Endodermal cell (in vitro differentiated cells): ENCODE measurements at regions not wholly inside any gene's neighbourhood (a gene's known extent, or its start where the extent isn't known, plus 50 kb on each side); places are given as distances from the start of the nearest gene placed in this dataset.
"Not testable (repeated sequence)": the region's sequence is repeated elsewhere in the genome, so short reads cannot be mapped to it uniquely, and the experiment has no call there.

Source experiments
- DNase-seq: peaks from one replicate; pipeline ENCODE4 v3.0.0-alpha.2; 2017
- H3K27ac ChIP-seq: 2 replicates; pipeline ENCODE4 v1.5.1; 2013; ENCODE audit warnings: mild to moderate bottlenecking, low read depth, low read length, moderate library complexity
- H3K27me3 ChIP-seq: 2 replicates; pipeline ENCODE4 v1.6.1; 2013; ENCODE audit warnings: mild to moderate bottlenecking, low read length, moderate library complexity; ENCODE audit not compliant: insufficient read depth, control insufficient read depth, poor library complexity, severe bottlenecking
- H3K36me3 ChIP-seq: 2 replicates; pipeline ENCODE4 v1.7.0; 2013; ENCODE audit warnings: mild to moderate bottlenecking, low read length, moderate library complexity; ENCODE audit not compliant: control insufficient read depth, insufficient read depth
- H3K4me1 ChIP-seq: one replicate; pipeline ENCODE4 v1.7.0; 2013; ENCODE audit warnings: low read length; ENCODE audit not compliant: control insufficient read depth, insufficient read depth
- H3K4me3 ChIP-seq: 2 replicates; pipeline ENCODE4 v1.5.1; 2013; ENCODE audit warnings: mild to moderate bottlenecking, low read length, moderate library complexity
- H3K9ac ChIP-seq: 2 replicates; pipeline ENCODE4 v1.6.1; 2013; ENCODE audit warnings: mild to moderate bottlenecking, low read length, moderate library complexity; ENCODE audit not compliant: poor library complexity, severe bottlenecking; ENCODE audit errors: extremely low read depth
- H3K9me3 ChIP-seq: 2 replicates; pipeline ENCODE4 v1.6.1; 2013; ENCODE audit warnings: mild to moderate bottlenecking, low read length, moderate library complexity; ENCODE audit not compliant: control insufficient read depth
- H3K27ac Mint-ChIP-seq: 2 replicates; pipeline ENCODE4 v1.8.0; 2020; ENCODE audit warnings: mixed read lengths
- H3K27me3 Mint-ChIP-seq: 2 replicates; pipeline ENCODE4 v1.8.0; 2021; ENCODE audit warnings: mild to moderate bottlenecking, mixed read lengths; ENCODE audit not compliant: insufficient read depth
- H3K36me3 Mint-ChIP-seq: 2 replicates; pipeline ENCODE4 v1.8.0; 2020; ENCODE audit warnings: low read depth, mixed read lengths
- H3K4me1 Mint-ChIP-seq: 2 replicates; pipeline ENCODE4 v1.8.0; 2020; ENCODE audit warnings: mixed read lengths
- H3K4me3 Mint-ChIP-seq: 2 replicates; pipeline ENCODE4 v1.8.0; 2020; ENCODE audit warnings: mild to moderate bottlenecking, moderate library complexity, mixed read lengths
- H3K9me3 Mint-ChIP-seq: 2 replicates; pipeline ENCODE4 v1.8.0; 2020; ENCODE audit warnings: mild to moderate bottlenecking, mixed read lengths
- WGBS, 2 experiments: methylation state at CpG; one replicate each; pipeline versions ENCODE4 v1.1.5 to v1.1.7; 2013; ENCODE audit warnings: missing lambda C conversion rate in 2 of 2, mixed read lengths in 1 of 2; ENCODE audit not compliant: insufficient coverage in 1 of 2, insufficient read length in 1 of 2; 5-methylcytosine and 5-hydroxymethylcytosine counted together
- TF ChIP-seq, protein P1 (sequence below): fragments of 200-600 bp; sonication (generic); conservative IDR thresholded peaks from 2 replicates; pipeline ENCODE4 v1.5.0; 2021; ENCODE audit warnings: antibody characterized with exemption, mild to moderate bottlenecking

- Histone ChIP-seq H3K4me3 (no peak overlapping the region), H3K27ac (peak overlapping the region; percentile 24), H3K9me3 (peaks cover 6% of the 10 kb centered on the region), H3K36me3 (no peaks in the 10 kb centered on the region), H3K4me1 (no peaks in the 10 kb centered on the region), H3K27me3 (no peaks in the 10 kb centered on the region), H3K9ac (no peak overlapping the region)
- no peak for DNase-seq
- Mint-ChIP-seq H3K9me3 (peaks cover 13% of the 10 kb centered on the region), H3K36me3 (no peaks in the 10 kb centered on the region), H3K27me3 (no peaks in the 10 kb centered on the region), H3K27ac (no peak overlapping the region), H3K4me1 (no peaks in the 10 kb centered on the region), H3K4me3 (no peak overlapping the region)
- TF ChIP-seq, protein P1, sequence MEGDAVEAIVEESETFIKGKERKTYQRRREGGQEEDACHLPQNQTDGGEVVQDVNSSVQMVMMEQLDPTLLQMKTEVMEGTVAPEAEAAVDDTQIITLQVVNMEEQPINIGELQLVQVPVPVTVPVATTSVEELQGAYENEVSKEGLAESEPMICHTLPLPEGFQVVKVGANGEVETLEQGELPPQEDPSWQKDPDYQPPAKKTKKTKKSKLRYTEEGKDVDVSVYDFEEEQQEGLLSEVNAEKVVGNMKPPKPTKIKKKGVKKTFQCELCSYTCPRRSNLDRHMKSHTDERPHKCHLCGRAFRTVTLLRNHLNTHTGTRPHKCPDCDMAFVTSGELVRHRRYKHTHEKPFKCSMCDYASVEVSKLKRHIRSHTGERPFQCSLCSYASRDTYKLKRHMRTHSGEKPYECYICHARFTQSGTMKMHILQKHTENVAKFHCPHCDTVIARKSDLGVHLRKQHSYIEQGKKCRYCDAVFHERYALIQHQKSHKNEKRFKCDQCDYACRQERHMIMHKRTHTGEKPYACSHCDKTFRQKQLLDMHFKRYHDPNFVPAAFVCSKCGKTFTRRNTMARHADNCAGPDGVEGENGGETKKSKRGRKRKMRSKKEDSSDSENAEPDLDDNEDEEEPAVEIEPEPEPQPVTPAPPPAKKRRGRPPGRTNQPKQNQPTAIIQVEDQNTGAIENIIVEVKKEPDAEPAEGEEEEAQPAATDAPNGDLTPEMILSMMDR, result no peak
- 95 to 100% methylated on average over 3 to 5 of the region's 6 CpGs for WGBS, 2 experiments
These were observed 1308.9 kb upstream of the MAP3K7 start for GRCh38 chr6:91895599-91896285.

DNA sequence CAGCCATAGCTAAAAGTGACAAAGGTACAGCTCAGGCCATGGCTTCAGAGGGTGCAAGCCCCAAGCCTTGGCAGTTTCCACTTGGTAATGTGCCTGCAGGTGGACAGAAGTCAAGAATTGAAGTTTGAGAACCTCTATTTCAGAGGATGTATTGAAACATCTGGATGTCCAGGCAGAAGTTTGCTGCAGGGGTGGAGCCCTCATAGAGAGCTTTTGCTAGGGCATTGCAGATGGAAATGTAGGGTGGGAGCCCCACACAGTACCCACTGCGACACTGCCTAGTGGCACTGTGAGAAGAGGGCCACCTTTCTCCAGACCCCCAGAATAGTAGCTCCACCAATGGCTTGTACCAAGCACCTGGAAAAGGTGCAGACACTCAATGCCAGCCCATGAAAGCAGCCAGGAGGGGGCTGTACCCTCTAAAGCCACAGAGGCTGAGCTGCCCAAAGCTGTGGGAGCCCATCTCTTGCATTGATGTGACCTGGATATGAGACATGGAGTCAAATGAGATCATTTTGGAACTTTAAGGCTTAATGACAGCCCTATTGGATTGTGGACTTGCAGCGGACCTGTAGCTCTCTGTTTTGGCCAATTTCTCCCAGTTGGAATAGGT, 1299.4 kb upstream of the MAP3K7 start:
- Mint-ChIP-seq H3K9me3 (peaks cover 42% of the 10 kb centered on the region), H3K36me3 (no peaks in the 10 kb centered on the region), H3K27ac (no peak overlapping the region), H3K4me3 (no peak overlapping the region), H3K27me3 (no peaks in the 10 kb centered on the region), H3K4me1 (no peaks in the 10 kb centered on the region)
- Histone ChIP-seq H3K27me3 (no peaks in the 10 kb centered on the region), H3K4me3 (no peak overlapping the region), H3K27ac (no peak overlapping the region), H3K36me3 (no peaks in the 10 kb centered on the region), H3K4me1 (no peaks in the 10 kb centered on the region), H3K9ac (no peak overlapping the region), H3K9me3 (peaks cover 18% of the 10 kb centered on the region)
- DNase-seq, result no peak
- WGBS, 2 experiments, result 71 to 81% methylated on average over 1 to 2 of the region's 2 CpGs
- TF ChIP-seq, protein P1, result no peak

GRCh38 chr6:91881791-91882190, 1294.9 kb upstream of the MAP3K7 start:
- not testable (repeated sequence) for H3K4me3 Mint-ChIP-seq, H3K27ac Mint-ChIP-seq, H3K4me3 ChIP-seq, H3K9ac ChIP-seq, H3K27me3 Mint-ChIP-seq, H3K36me3 Mint-ChIP-seq, H3K27me3 ChIP-seq, H3K36me3 ChIP-seq, H3K4me1 ChIP-seq, DNase-seq, H3K27ac ChIP-seq, H3K4me1 Mint-ChIP-seq
- peaks cover 23% of the 10 kb centered on the region for H3K9me3 Mint-ChIP-seq
- peaks cover 17% of the 10 kb centered on the region for H3K9me3 ChIP-seq
- 90% methylated on average over 16 of the region's 16 CpGs; no CpG with 5 or more reads in 1 of the 2 experiments for WGBS, 2 experiments
